Hepatocyte (in vitro differentiated cells): ENCODE measurements at regions not wholly inside any gene's neighbourhood (a gene's known extent, or its start where the extent isn't known, plus 50 kb on each side); places are given as distances from the start of the nearest gene placed in this dataset.

Source experiments
- DNase-seq: peaks from one replicate; pipeline ENCODE4 v3.0.0-alpha.2; 2016; ENCODE audit warnings: low spot score
- H2AFZ ChIP-seq: fragments of 200-600 bp; sonication (generic); 2 replicates; pipeline ENCODE4 v1.6.0; 2016; ENCODE audit warnings: antibody characterized with exemption, mild to moderate bottlenecking
- H3K27ac ChIP-seq: fragments of 200-600 bp; sonication (generic); 2 replicates; pipeline ENCODE4 v1.5.1; 2016; ENCODE audit warnings: mild to moderate bottlenecking
- H3K27me3 ChIP-seq: fragments of 200-600 bp; sonication (generic); 2 replicates; pipeline ENCODE4 v1.6.1; 2016
- H3K36me3 ChIP-seq: fragments of 200-600 bp; sonication (generic); replicated peaks from 2 replicates; pipeline ENCODE4 v1.5.1; 2016; ENCODE audit warnings: low read depth; ENCODE audit not compliant: insufficient read depth
- H3K4me1 ChIP-seq: fragments of 200-600 bp; sonication (generic); 2 replicates; pipeline ENCODE4 v1.5.1; 2016; ENCODE audit warnings: mild to moderate bottlenecking, moderate library complexity; ENCODE audit not compliant: insufficient read depth
- H3K4me2 ChIP-seq: fragments of 200-600 bp; sonication (generic); 2 replicates; pipeline ENCODE4 v1.6.0; 2016
- H3K4me3 ChIP-seq: fragments of 200-600 bp; sonication (generic); 2 replicates; pipeline ENCODE4 v1.5.1; 2016; ENCODE audit warnings: mild to moderate bottlenecking
- H3K79me2 ChIP-seq: fragments of 200-600 bp; sonication (generic); 2 replicates; pipeline ENCODE4 v1.6.0; 2017; ENCODE audit warnings: mild to moderate bottlenecking
- H3K9me2 ChIP-seq: fragments of 200-600 bp; sonication (generic); replicated peaks from 2 replicates; pipeline ENCODE4 v1.6.0; 2017; ENCODE audit warnings: mild to moderate bottlenecking; ENCODE audit not compliant: insufficient read depth
- H3K9me3 ChIP-seq: fragments of 200-600 bp; sonication (generic); 2 replicates; pipeline ENCODE4 v1.5.1; 2016; ENCODE audit warnings: low read depth, mild to moderate bottlenecking
- H4K20me1 ChIP-seq: fragments of 200-600 bp; sonication (generic); 2 replicates; pipeline ENCODE4 v1.6.0; 2016; ENCODE audit warnings: mild to moderate bottlenecking; ENCODE audit not compliant: insufficient read depth, poor library complexity, severe bottlenecking
- CTCF ChIP-seq: fragments of 200-600 bp; sonication (generic); IDR thresholded peaks from 2 replicates; pipeline ENCODE4 v1.5.1; 2016; ENCODE audit warnings: antibody characterized with exemption, mild to moderate bottlenecking; ENCODE audit not compliant: poor library complexity
- EZH2 ChIP-seq: fragments of 200-600 bp; sonication (generic); IDR thresholded peaks from 2 replicates; pipeline ENCODE4 v1.6.1; 2016; ENCODE audit warnings: antibody characterized with exemption, mild to moderate bottlenecking, borderline replicate concordance
- EZH2phosphoT487 ChIP-seq: fragments of 200-600 bp; sonication (generic); IDR thresholded peaks from one replicate; pipeline ENCODE4 v1.6.1; 2018; ENCODE audit warnings: antibody characterized with exemption, mild to moderate bottlenecking, low read depth, moderate library complexity; ENCODE audit not compliant: unreplicated experiment, severe bottlenecking
- WGBS: methylation state at CpG from one replicate; pipeline ENCODE4 v1.1.6; 2016; ENCODE audit warnings: low lambda C conversion rate; ENCODE audit errors: missing lambda C conversion rate; 5-methylcytosine and 5-hydroxymethylcytosine counted together

- Histone ChIP-seq H3K4me3 (no peak overlapping the region), H3K9me3 (no peaks in the 10 kb centered on the region), H3K27ac (no peak overlapping the region), H3K79me2 (no peaks in the 10 kb centered on the region), H4K20me1 (no peaks in the 10 kb centered on the region), H3K36me3 (no peaks in the 10 kb centered on the region), H3K27me3 (peaks cover 4% of the 10 kb centered on the region), H3K4me1 (no peaks in the 10 kb centered on the region), H3K4me2 (no peak overlapping the region), H2AFZ (no peak overlapping the region), H3K9me2 (no peaks in the 10 kb centered on the region)
- DNase-seq = no peak
- TF ChIP-seq EZH2 (no peak), EZH2phosphoT487 (no peak), CTCF (no peak)
- WGBS = 68% methylated on average over 4 of the region's 4 CpGs
Measured at GRCh38 chr15:69892351-69892750, 205.4 kb downstream of the TLE3 start.

- Histone ChIP-seq H3K27me3 (peaks cover 4% of the 10 kb centered on the region), H3K4me1 (no peaks in the 10 kb centered on the region), H3K27ac (no peak overlapping the region), H3K36me3 (no peaks in the 10 kb centered on the region), H3K9me3 (no peaks in the 10 kb centered on the region), H3K9me2 (no peaks in the 10 kb centered on the region), H3K4me2 (no peak overlapping the region), H2AFZ (no peak overlapping the region), H3K4me3 (no peak overlapping the region), H3K79me2 (no peaks in the 10 kb centered on the region), H4K20me1 (no peaks in the 10 kb centered on the region)
- TF ChIP-seq EZH2 (no peak), CTCF (no peak), EZH2phosphoT487 (no peak)
- DNase-seq = no peak
- 59% methylated on average over 2 of the region's 2 CpGs for WGBS
Measured at GRCh38 chr15:69893086-69893485, 204.6 kb downstream of the TLE3 start.

- peak; percentile 36 for DNase-seq
Measured at GRCh38 chr15:69893863-69894262, 203.9 kb downstream of the TLE3 start.

More at GRCh38 chr15:69893863-69894262, 203.9 kb downstream of the TLE3 start:
- Histone ChIP-seq H3K27ac (no peak overlapping the region), H2AFZ (no peak overlapping the region), H3K79me2 (no peaks in the 10 kb centered on the region), H3K9me2 (no peaks in the 10 kb centered on the region), H3K4me3 (no peak overlapping the region), H3K27me3 (peaks cover 4% of the 10 kb centered on the region), H3K4me2 (no peak overlapping the region), H3K9me3 (no peaks in the 10 kb centered on the region), H3K4me1 (no peaks in the 10 kb centered on the region), H4K20me1 (no peaks in the 10 kb centered on the region), H3K36me3 (no peaks in the 10 kb centered on the region)
- TF ChIP-seq EZH2phosphoT487 (no peak), EZH2 (no peak), CTCF (no peak)
- 43% methylated on average over 2 of the region's 2 CpGs for WGBS
